GM19468 (cell line): ENCODE measurements at regions not wholly inside any gene's neighbourhood (a gene's known extent, or its start where the extent isn't known, plus 50 kb on each side); places are given as distances from the start of the nearest gene placed in this dataset.

Source experiments
- ATAC-seq: cut with Tn5 transposase; IDR thresholded peaks from one replicate; pipeline ENCODE4 v1.9.1; 2021; ENCODE audit warnings: mild to moderate bottlenecking, moderate library complexity, moderate number of reproducible peaks; ENCODE audit not compliant: unreplicated experiment; ENCODE audit errors: extremely low read depth

DNA sequence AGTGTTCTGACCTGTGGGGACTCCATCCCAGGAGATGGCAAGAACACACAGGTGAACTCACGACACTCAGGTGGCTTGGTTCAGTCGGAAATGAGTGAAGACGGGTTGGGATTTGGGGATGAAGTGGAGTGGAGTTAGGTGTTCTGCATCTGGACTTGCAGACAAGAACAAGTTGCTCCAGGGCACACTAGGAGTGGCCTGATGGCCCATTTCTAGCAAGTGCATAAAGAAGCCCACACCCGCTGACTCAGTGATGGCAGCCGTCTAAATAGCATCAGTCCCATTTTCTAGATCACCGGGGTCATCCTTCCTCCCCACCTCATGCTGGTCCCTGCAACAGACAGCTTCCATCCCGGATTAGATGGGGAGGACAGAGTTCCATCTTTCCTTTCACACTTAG lies 278.4 kb downstream of the C1orf94 start:
- no peak for ATAC-seq

DNA sequence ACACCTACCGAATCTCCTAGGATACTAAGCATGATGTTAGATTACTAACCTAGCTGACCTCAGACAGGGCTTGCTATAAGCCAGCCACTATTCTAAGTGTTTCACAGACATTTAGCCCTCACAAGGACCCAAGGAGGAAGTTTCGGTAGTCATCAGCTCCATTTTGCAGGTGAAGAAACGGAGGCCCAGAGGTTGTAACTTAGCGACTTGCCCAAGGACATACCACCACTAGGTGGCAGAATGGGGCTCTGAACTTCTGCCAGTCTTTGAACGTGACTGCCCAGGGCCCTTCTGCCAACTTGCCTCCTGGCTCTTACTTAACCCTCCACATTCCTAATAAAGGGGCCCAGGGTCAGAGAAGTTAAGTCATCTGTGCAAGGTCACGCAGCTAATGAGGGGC lies 283.5 kb downstream of the C1orf94 start:
- ATAC-seq: no peak

GRCh38 chr1:34470401-34470800 lies 284.4 kb upstream of the GJB5 start:
- no peak for ATAC-seq

DNA sequence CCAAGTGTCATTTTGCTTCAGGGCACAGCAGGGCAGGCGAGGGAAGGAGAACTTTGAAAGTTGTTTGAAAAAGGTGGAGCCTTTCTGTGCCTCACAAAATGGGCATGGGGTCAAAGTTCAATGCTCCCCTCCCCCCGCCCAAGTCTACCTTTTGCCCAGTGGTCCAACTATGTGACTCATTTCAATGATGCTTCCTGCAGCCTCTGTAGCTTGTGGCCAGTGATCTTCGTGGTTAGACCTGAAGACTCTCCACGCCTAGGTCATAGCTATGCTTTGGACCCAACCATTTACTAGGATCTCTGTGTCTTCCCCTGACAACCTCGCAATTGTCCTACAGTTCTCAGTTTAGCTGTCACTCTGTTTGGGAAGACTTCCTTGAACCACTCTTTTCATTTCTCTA lies 280.3 kb upstream of the GJB5 start:
- ATAC-seq: no peak

DNA sequence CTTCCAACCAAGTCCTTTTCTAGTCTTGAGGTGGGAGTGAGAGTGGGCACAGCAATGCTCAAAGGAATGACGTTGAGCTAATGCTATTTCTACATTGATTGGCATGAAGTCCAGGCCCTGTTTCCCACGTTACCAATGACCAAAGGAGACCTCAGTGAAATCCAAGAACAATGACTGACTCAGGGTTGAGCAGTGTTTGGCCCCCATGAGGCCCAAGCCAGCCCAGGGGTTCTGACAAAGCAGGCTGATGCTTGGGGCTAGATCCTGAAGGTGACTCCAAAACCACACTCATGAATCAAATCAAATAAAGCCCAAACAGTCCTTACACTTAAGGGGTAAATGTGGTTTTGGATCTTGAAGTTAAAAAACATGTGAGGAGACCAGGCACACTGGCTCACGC lies 278.5 kb upstream of the GJB5 start:
- no peak for ATAC-seq

GRCh38 chr1:34477632-34478141 lies 277.2 kb upstream of the GJB5 start:
- no peak for ATAC-seq

DNA sequence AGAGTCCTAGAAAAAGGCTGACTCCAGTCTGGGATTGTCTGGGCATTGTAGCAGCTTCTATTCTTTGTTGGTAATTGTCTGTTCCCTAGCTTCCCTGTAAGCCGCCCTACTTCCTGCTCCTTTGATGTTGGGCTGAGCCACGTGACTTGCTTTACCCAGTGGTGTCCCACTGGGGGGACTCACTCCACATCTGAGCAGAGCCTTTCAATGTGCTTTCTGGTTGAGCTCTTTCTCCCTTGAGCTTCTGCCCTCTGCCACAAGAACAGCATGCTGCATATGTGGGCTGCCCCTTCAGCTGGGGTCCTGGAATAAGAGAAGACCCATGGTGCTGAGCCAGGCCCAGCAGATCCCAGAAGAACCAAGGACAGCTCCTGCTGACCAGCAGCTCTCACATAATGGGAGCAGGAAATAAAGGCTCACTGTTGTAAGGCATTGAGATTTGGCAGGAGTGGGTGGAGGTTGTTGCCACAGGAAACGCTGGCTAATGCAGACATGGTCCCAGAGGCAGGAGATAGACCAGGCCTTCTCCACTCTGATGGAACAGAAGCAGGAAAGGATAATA lies 276.3 kb upstream of the GJB5 start:
- no peak for ATAC-seq

DNA sequence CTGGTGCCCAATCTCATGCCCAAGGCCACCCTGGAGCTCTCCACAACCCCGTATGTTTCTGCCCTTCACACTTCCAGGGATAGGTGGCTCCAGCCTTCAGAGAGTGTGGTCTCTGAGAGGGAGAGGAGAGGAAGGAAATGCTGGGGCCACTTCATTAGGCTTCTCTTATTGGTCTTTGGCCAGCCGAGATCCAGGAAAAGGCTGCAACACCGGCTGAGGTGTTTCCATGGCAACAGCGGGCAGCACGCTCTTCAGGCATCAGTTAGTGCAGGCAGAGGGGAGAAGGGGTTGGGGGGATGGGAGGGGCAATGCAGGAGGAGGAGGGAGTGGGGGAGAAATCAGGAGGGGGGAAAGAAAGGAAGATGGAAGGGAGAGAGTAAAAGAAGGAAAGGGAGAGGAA lies 275.1 kb upstream of the GJB5 start:
- no peak for ATAC-seq

GRCh38 chr1:34488080-34488708 lies 266.7 kb upstream of the GJB5 start:
- ATAC-seq: no peak

- ATAC-seq: no peak
These were observed 254.4 kb upstream of the GJB5 start for GRCh38 chr1:34500451-34500850.

GRCh38 chr1:34511802-34512201 lies 243.0 kb upstream of the GJB5 start:
- ATAC-seq: no peak

DNA sequence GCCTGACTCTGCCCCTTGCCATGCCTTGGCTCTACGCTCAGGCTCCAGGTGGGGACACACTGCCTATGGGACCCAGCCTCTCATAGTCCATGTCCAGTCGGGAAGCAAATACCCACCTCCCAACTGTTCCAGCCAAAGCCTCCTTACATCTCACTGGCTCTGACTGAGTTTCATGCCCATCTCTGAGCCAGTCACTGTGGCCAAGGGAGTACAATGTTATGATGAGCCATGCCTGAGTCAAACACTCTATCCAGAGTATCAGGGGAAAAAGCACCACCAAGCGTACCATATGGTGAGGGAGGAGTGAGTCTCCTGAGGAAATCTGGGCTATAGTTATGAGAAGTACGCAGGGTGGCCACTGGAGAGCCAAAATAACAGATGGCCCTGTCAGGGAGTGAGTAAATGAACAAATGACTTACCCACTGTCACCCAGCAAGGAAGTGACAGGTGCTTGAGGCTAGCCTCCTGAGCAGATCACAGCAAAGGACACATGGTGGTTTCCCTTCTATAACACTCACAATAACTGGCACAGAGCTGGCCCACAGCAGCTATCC lies 236.6 kb upstream of the GJB5 start:
- no peak for ATAC-seq

DNA sequence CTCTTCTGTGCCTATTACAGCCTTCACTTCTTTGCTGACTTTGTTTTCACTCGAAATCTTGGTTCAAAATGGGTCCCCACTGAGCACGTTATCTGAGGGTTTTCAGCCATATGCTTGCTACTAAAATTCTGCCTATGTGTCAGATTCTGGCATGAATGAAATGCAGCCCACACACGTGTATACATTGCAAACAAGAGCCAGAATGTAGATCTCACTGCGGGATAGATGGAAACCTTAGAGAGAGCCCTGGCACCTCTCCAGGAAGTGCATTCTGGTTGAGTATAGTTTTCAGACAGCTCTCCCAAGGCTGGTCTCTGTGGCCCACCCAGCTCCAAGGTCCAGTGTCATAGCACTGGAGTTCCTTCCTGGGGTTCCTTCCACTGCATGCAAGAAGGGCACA lies 234.7 kb upstream of the GJB5 start:
- ATAC-seq: no peak

GRCh38 chr1:34524783-34525182 lies 230.1 kb upstream of the GJB5 start:
- ATAC-seq: no peak

DNA sequence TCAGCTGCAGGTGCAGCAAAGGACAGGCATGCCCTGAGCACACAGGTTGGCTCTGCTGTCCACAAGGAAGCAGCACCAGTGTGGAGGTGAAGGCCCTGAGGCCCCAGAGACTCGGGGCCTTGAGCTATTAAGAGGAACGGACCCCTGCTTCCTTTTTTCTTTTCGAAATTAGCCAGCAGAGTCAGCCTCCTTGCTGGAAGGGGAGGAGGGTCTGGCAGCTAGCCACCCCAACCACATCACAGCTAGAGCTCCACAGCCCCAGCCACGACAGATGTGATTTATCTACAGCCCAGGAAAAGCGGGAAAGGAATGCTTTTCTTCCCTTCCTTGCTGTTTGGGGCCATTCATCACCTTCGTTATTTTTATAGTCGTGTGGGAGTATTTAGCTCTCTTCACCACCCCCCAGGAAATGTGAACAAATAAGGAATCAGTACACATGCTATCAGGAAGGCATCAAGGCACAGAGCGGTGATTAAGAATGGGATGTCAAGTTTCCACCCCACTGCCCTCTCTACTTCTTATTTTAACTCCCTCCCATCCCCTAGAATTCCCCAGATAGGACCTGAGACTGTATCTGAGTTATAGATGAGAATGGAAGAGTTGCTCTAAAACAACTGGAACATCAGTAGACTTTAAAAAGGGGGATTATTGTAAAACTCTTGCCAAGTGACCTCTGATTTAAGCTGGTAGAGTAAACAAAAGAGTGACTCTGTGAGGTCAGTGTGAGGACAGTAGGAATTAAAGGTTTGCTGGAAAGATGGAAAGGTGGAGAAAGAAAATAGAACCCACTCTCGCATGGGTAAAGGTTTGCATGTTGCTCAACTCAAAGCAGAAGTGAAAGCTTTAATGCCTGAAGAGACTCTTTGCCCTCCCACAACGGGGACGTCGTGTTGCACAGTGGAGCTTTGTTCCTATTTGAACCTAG lies 224.7 kb upstream of the GJB5 start:
- peak; percentile 60 for ATAC-seq

- no peak for ATAC-seq
These were observed 222.7 kb upstream of the GJB5 start for GRCh38 chr1:34532113-34532512.

- ATAC-seq: no peak
These were observed 216.4 kb upstream of the GJB5 start for GRCh38 chr1:34538481-34538880.

DNA sequence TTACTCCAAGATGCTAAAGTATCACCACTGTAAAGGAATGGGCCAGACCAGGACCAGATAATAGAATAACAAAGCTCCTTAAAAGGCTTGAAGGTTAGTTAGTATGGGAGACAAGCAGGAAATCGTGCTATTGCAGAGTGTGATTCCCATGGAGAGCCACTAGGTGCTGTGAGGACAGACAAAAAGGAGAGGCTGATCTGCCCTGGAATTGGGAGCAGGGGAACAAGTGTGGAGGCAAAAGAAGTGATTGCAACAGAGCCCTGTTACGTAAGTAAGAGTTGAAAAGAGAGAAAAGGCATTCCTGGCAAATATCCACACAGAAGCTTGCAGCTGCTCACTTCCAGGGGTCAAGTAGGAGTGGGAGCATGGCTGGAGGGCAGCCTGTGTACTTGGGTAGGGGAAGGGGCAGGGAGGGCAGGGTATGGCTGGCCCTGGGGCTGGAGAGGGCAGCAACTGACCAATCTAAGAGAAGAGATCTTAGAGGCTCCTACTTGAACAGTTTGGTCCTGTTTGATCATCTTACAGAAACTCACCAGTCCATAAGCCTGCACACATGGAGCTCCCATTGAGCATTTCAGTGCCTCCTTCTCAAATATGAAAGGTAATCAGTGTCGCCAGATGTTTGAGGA lies 207.7 kb upstream of the GJB5 start:
- ATAC-seq: no peak

DNA sequence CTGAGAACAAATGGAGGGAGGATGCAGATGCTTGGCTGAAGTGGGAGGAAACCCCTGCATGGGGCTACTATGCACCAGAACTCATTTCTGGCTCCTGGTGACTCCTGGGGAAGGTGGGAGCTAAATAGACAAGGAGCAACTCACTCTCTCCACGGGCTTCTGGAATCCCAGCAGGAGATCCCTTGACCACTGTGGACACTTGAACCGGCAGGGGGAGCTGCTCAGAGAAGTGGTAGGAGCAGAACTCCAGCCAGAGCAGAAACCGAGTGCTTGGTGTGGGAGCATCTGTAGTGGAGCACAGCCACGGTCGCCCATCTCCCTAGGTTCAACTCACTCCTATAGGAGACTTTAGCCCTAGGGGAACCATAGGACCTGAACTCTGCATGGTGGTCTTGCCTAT lies 205.6 kb upstream of the GJB5 start:
- ATAC-seq: no peak

- no peak for ATAC-seq
These were observed 176.5 kb upstream of the GJB5 start for GRCh38 chr1:34578306-34578705.
